T-helper 1 cell treated with Interleukin-12 subunit alpha and Interleukin-12 subunit beta and Interleukin-4 antibody, amounts not matched to agents 30 μg/mL and 1 μg/mL, for 36 hours (primary cell): ENCODE measurements at regions not wholly inside any gene's neighbourhood (a gene's known extent, or its start where the extent isn't known, plus 50 kb on each side); places are given as distances from the start of the nearest gene placed in this dataset.

Source experiments
- H3K27ac Mint-ChIP-seq: one replicate; pipeline ENCODE4 v1.8.0; 2021; ENCODE audit warnings: mild to moderate bottlenecking, mixed read lengths
- H3K27me3 Mint-ChIP-seq: one replicate; pipeline ENCODE4 v1.8.0; 2021; ENCODE audit warnings: low read depth, mixed read lengths
- H3K36me3 Mint-ChIP-seq: one replicate; pipeline ENCODE4 v1.8.0; 2021; ENCODE audit warnings: low read depth, mixed read lengths
- H3K4me1 Mint-ChIP-seq: one replicate; pipeline ENCODE4 v1.8.0; 2021; ENCODE audit warnings: low read depth, mixed read lengths
- H3K4me3 Mint-ChIP-seq: one replicate; pipeline ENCODE4 v1.8.0; 2021; ENCODE audit warnings: mild to moderate bottlenecking, moderate library complexity, mixed read lengths
- H3K9me3 Mint-ChIP-seq: one replicate; pipeline ENCODE4 v1.8.0; 2021; ENCODE audit warnings: mixed read lengths

DNA sequence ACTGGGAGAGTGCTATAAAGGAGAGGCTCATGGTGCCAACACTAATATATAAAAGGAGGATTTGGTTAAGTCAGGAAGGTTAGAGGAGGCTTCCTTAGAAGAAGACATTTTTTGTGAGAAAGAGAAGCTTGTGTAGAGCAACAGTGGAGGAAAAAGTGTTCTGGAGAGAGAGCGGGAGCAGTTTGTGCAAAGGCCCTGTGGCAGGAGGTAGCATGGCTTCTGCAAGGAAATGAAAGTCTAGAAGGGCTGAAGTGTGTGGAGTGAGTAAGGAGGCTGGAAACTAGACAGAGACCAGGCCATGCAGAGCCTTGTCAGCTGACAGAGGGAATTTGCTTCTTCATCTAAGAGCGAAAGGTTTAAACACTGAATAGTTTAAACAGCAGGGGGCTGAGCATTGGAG is 64.4 kb upstream of the ARAP3 start:
- Mint-ChIP-seq H3K27me3 (peaks cover 27% of the 10 kb centered on the region), H3K9me3 (no peaks in the 10 kb centered on the region), H3K4me1 (no peaks in the 10 kb centered on the region), H3K4me3 (no peak overlapping the region), H3K36me3 (no peaks in the 10 kb centered on the region), H3K27ac (no peak overlapping the region)

GRCh38 chr5:141745390-141745789 is 63.4 kb upstream of the ARAP3 start:
- Mint-ChIP-seq H3K27ac (no peak overlapping the region), H3K9me3 (no peaks in the 10 kb centered on the region), H3K4me3 (no peak overlapping the region), H3K36me3 (no peaks in the 10 kb centered on the region), H3K27me3 (peaks cover 22% of the 10 kb centered on the region), H3K4me1 (no peaks in the 10 kb centered on the region)

GRCh38 chr5:141743866-141744272 is 61.8 kb upstream of the ARAP3 start:
- Mint-ChIP-seq H3K4me3 (no peak overlapping the region), H3K27me3 (peaks cover 20% of the 10 kb centered on the region), H3K27ac (no peak overlapping the region), H3K4me1 (no peaks in the 10 kb centered on the region), H3K9me3 (no peaks in the 10 kb centered on the region), H3K36me3 (no peaks in the 10 kb centered on the region)

- H3K9me3 Mint-ChIP-seq, result no peaks in the 10 kb centered on the region
- no peaks in the 10 kb centered on the region for H3K4me1 Mint-ChIP-seq
- H3K27me3 Mint-ChIP-seq, result peaks cover 19% of the 10 kb centered on the region
- no peak overlapping the region for H3K4me3 Mint-ChIP-seq
- H3K27ac Mint-ChIP-seq, result no peak overlapping the region
- no peaks in the 10 kb centered on the region for H3K36me3 Mint-ChIP-seq
Observed at GRCh38 chr5:141742866-141743851, 61.1 kb upstream of the ARAP3 start.

DNA sequence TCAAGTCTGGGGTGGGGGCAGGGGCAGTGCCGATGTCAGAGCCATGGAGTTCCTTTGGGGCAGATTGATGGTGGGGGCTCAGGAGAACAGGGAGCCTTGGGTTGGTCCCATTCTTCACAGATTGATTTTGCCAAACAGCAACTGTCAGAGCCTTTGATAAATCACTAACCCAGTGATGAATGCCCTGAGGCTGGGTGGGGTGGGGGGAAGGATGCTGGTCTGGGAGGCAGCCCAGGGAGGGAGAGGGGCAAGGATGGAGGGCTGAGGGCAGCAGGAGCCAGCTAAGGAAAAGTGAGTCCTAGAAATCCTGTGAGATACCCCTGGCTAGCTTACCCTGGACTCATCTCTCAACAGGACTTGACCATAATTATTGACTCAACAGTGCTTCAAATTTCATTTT is 60.1 kb upstream of the ARAP3 start:
- no peak overlapping the region for H3K27ac Mint-ChIP-seq
- no peaks in the 10 kb centered on the region for H3K36me3 Mint-ChIP-seq
- no peak overlapping the region for H3K4me3 Mint-ChIP-seq
- peaks cover 22% of the 10 kb centered on the region for H3K27me3 Mint-ChIP-seq
- H3K4me1 Mint-ChIP-seq, result no peaks in the 10 kb centered on the region
- H3K9me3 Mint-ChIP-seq, result no peaks in the 10 kb centered on the region

- Mint-ChIP-seq H3K4me3 (no peak overlapping the region), H3K9me3 (no peaks in the 10 kb centered on the region), H3K4me1 (no peaks in the 10 kb centered on the region), H3K36me3 (no peaks in the 10 kb centered on the region), H3K27ac (no peak overlapping the region), H3K27me3 (peaks cover 15% of the 10 kb centered on the region)
Observed at GRCh38 chr5:141740885-141741284, 58.9 kb upstream of the ARAP3 start.

GRCh38 chr5:141737535-141737934 is 55.5 kb upstream of the ARAP3 start:
- Mint-ChIP-seq H3K27me3 (peaks cover 8% of the 10 kb centered on the region), H3K27ac (no peak overlapping the region), H3K36me3 (no peaks in the 10 kb centered on the region), H3K4me3 (no peak overlapping the region), H3K4me1 (no peaks in the 10 kb centered on the region), H3K9me3 (no peaks in the 10 kb centered on the region)

- no peaks in the 10 kb centered on the region for H3K4me1 Mint-ChIP-seq
- no peak overlapping the region for H3K27ac Mint-ChIP-seq
- H3K9me3 Mint-ChIP-seq, result no peaks in the 10 kb centered on the region
- no peaks in the 10 kb centered on the region for H3K36me3 Mint-ChIP-seq
- no peak overlapping the region for H3K4me3 Mint-ChIP-seq
- H3K27me3 Mint-ChIP-seq, result peaks cover 13% of the 10 kb centered on the region
Observed at GRCh38 chr5:141735823-141736222, 53.8 kb upstream of the ARAP3 start.

DNA sequence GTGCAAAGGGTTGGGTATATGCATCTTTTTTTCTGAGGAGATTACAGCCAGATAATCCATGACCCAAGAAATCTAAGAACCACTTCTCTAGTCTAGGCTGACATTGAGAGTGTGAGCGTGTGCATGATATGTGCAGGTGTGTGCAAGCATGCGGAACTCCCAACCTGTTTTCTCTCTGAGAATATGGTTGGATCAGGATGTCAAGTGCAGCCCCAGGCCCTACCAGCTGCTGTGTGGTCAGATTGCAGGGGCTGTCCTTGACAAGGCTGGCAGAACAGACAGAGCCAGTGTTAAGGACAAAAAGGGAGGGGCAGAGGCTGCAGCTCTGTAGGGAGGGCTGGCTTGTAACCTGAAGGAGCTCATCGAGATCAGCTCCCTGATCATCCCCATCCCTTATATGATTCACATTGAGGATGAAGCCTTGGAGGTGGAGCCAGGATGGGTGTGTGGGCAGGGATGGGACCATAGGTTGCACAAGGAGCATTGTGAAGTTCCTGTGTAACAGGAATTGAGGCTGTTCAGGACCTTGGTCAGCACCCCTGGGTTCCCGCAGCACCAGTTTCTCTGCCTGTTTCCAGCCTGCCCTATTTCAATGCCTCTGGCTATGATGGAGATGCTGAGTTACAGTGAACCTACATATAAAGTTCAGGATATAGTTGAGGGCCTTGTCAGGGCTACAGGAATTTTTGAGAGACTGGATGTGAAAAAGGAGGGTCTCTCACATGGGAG is 52.6 kb upstream of the ARAP3 start:
- Mint-ChIP-seq H3K27ac (no peak overlapping the region), H3K36me3 (no peaks in the 10 kb centered on the region), H3K27me3 (peaks cover 16% of the 10 kb centered on the region), H3K4me3 (no peak overlapping the region), H3K4me1 (no peaks in the 10 kb centered on the region), H3K9me3 (no peaks in the 10 kb centered on the region)

DNA sequence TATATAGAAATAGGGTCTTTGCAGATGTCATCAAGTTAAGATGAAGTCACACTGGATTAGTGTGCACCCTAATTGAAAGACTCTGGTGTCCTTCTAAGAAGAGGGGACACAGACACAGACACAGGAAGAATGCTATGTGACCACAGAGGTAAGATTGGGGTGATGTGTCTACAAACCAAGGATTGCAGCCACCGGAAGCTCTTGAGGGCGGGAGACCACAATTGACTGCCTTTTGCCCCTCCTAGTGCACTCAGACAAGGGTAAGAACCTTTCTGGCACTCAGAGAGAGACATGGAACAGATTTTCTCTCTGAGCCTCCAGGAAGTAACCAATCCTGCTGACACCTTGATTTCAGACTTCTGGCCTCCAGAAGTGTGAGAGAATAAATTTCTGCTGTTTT is 51.2 kb upstream of the ARAP3 start:
- H3K36me3 Mint-ChIP-seq, result no peaks in the 10 kb centered on the region
- no peak overlapping the region for H3K27ac Mint-ChIP-seq
- H3K27me3 Mint-ChIP-seq, result peaks cover 24% of the 10 kb centered on the region
- H3K4me1 Mint-ChIP-seq, result no peaks in the 10 kb centered on the region
- no peak overlapping the region for H3K4me3 Mint-ChIP-seq
- no peaks in the 10 kb centered on the region for H3K9me3 Mint-ChIP-seq

- no peaks in the 10 kb centered on the region for H3K9me3 Mint-ChIP-seq
- no peak overlapping the region for H3K27ac Mint-ChIP-seq
- H3K4me3 Mint-ChIP-seq, result no peak overlapping the region
- H3K27me3 Mint-ChIP-seq, result peaks cover 18% of the 10 kb centered on the region
- no peaks in the 10 kb centered on the region for H3K36me3 Mint-ChIP-seq
- no peaks in the 10 kb centered on the region for H3K4me1 Mint-ChIP-seq
Observed at GRCh38 chr5:141732417-141732816, 50.4 kb upstream of the ARAP3 start.
